ENCODE measurements at regions not wholly inside any gene's neighbourhood (a gene's known extent, or its start where the extent isn't known, plus 50 kb on each side); places are given as distances from the start of the nearest gene placed in this dataset.

DNA sequence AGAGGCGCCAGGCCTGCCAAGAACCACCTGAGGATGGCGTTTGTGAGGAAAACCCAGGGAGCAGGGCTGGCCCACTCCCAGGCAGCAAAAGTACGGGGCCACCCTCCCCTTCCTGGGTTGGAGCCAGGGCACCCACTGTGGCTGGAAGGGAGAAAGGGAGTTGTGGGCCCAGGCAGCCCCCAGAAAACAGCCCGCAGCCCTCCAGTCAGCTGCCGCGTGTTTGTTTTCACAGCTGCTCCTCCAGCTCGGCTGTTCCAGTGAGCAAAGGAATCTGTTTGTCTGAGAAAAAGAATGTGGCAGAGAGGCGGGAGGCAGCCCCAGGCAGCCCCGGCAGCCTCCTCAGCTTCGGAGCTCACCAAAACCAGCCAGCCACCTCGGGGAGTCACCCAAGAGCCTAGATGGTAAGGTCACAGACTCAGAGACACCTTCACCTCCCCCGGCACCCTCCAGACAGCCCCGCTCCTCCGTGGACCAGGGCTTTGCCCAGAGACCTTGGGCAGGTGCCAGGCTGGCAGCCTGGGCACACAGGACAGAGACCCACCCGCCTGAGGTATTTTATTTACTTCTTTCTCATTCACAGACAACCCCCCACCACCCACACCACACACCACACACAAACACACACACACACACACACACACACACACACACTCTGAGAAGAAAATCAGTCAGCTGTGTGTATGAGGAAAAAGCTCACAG is 338.1 kb downstream of the BCOR start:
- H3K27me3 ChIP-seq (replicated peaks in 1 of 7): no peaks in the 10 kb centered on the region
- no peak overlapping the region for H3K27ac ChIP-seq
- H3K4me3 ChIP-seq: no peak overlapping the region
- TF ChIP-seq, protein P1, sequence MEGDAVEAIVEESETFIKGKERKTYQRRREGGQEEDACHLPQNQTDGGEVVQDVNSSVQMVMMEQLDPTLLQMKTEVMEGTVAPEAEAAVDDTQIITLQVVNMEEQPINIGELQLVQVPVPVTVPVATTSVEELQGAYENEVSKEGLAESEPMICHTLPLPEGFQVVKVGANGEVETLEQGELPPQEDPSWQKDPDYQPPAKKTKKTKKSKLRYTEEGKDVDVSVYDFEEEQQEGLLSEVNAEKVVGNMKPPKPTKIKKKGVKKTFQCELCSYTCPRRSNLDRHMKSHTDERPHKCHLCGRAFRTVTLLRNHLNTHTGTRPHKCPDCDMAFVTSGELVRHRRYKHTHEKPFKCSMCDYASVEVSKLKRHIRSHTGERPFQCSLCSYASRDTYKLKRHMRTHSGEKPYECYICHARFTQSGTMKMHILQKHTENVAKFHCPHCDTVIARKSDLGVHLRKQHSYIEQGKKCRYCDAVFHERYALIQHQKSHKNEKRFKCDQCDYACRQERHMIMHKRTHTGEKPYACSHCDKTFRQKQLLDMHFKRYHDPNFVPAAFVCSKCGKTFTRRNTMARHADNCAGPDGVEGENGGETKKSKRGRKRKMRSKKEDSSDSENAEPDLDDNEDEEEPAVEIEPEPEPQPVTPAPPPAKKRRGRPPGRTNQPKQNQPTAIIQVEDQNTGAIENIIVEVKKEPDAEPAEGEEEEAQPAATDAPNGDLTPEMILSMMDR (IDR thresholded peaks at IDR 0.05 in 8 of 11, conservative IDR thresholded peaks at IDR 0.05 in 3 of 11): no peak
- no peak for TF ChIP-seq POLR2AphosphoS5 (IDR thresholded peaks at IDR 0.05)
- no peak for TF ChIP-seq POLR2A (IDR thresholded peaks at IDR 0.05)
- WGBS, 5 donors: 56 to 72% (median 61%) methylated on average over 6 to 15 of the region's 15 CpGs
- H3K4me1 ChIP-seq: no peaks in the 10 kb centered on the region
- no peaks in the 10 kb centered on the region for H3K36me3 ChIP-seq
- DNase-seq: no peak
- intact Hi-C loops (cut with DNase I; ENCODE audit: low total_unique reads): no loop called here
- no peaks in the 10 kb centered on the region for H3K9me3 ChIP-seq

DNA sequence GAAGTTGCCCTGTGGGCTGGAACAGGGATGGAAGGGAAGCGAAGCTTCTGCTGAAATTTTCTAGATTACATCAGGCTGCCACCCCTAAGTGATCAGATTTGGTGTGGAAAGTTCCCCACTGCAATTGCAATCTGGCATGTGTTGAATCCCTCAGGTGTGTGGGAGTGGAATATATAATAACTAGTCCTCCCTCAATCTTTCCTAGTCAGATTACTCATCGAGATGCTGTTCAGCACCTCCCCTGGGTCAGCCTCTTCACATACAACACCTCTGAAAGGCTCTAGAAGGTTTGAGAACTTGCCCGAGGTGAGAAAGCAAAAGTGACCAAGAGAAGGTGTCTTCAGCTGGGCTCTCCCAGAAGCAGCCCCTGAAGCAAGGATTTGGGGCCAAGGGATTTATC is 336.8 kb downstream of the BCOR start:
- H3K27me3 ChIP-seq (replicated peaks in 1 of 7): no peaks in the 10 kb centered on the region
- H3K4me3 ChIP-seq: no peak overlapping the region
- H3K9me3 ChIP-seq: no peaks in the 10 kb centered on the region
- no peak overlapping the region for H3K27ac ChIP-seq
- DNase-seq: no peak
- no peaks in the 10 kb centered on the region for H3K36me3 ChIP-seq
- TF ChIP-seq, protein P1 (IDR thresholded peaks at IDR 0.05 in 8 of 11, conservative IDR thresholded peaks at IDR 0.05 in 3 of 11): no peak
- no peak for TF ChIP-seq POLR2AphosphoS5 (IDR thresholded peaks at IDR 0.05)
- H3K4me1 ChIP-seq: no peaks in the 10 kb centered on the region
- intact Hi-C loops (cut with DNase I; ENCODE audit: low total_unique reads): no loop called here
- 61 to 84% (median 72%) methylated on average over 3 of the region's 3 CpGs for WGBS, 5 donors

DNA sequence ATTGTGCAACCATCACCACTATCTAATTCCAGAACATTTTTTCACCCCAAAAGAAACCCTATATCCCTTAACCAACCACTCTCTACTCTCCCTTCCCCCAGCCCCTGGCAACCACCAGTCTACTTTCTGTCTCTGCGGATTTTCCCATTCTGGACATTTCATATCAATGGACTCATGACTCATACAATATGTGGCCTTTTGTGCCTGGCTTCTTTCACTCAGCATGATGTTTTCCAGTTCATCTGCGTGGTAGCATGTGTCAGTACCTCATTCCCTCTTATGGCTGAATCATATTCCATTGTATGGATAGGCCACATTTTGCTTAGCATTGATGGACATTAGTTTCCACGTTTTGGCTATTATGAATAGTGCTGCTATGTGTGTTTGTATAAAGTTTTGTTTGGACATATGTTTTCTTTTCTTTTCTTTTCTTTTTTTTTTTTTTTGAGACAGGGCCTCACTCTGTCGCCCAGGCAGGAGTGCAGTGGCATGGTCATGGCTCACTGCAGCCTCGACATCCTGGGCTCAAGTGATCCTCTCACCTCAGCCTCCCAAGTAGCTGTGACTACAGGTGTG is 335.4 kb downstream of the BCOR start:
- intact Hi-C loops (cut with DNase I; ENCODE audit: low total_unique reads): no loop called here
- Histone ChIP-seq H3K4me1 (no peaks in the 10 kb centered on the region), H3K4me3 (no peak overlapping the region), H3K36me3 (no peaks in the 10 kb centered on the region), H3K9me3 (no peaks in the 10 kb centered on the region), H3K27ac (no peak overlapping the region), H3K27me3 (replicated peaks in 1 of 7) (no peaks in the 10 kb centered on the region)
- DNase-seq: no peak
- TF ChIP-seq, protein P1 (IDR thresholded peaks at IDR 0.05 in 8 of 11, conservative IDR thresholded peaks at IDR 0.05 in 3 of 11): no peak
- TF ChIP-seq POLR2AphosphoS5 (IDR thresholded peaks at IDR 0.05): no peak
- no peak for TF ChIP-seq POLR2A (IDR thresholded peaks at IDR 0.05)
- 82 to 96% (median 88%) methylated on average over 5 of the region's 5 CpGs for WGBS, 5 donors

DNA sequence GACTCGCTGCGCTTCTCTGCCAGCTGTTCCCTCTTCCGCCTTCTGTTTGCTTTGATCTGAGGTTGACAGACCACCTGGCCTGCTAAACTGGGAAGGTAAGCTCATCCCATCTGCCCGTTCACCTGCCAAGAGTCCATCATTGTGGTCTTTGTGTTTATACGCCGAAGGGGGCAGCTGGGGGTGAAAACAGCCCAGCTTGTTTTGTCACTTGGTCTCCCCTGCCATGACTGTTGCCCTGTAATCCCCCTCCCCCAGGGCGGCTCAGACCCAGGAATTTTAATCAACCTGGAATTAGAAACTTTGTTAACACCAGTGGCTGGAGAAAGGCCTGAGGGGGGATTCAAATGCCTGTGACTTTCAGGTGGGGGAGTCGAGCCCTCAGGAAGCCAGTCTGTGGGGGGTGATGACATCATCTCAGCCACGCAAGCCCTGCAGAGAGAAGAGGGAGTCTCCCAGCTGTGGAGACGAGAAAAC is 333.3 kb downstream of the BCOR start:
- Histone ChIP-seq H3K27ac (no peak overlapping the region), H3K4me3 (no peak overlapping the region), H3K9me3 (no peaks in the 10 kb centered on the region), H3K27me3 (replicated peaks in 1 of 7) (no peaks in the 10 kb centered on the region), H3K36me3 (no peaks in the 10 kb centered on the region), H3K4me1 (no peaks in the 10 kb centered on the region)
- no peak for TF ChIP-seq POLR2AphosphoS5 (IDR thresholded peaks at IDR 0.05)
- TF ChIP-seq, protein P1 (IDR thresholded peaks at IDR 0.05 in 8 of 11, conservative IDR thresholded peaks at IDR 0.05 in 3 of 11): no peak
- TF ChIP-seq POLR2A (IDR thresholded peaks at IDR 0.05): no peak
- WGBS, 5 donors: 68 to 86% (median 84%) methylated on average over 9 to 10 of the region's 10 CpGs
- intact Hi-C loops (cut with DNase I; ENCODE audit: low total_unique reads): no loop called here
- DNase-seq: no peak

Data from spleen (tissue), 11 donors.